Glutamatergic neuron (in vitro differentiated cells): ENCODE measurements at regions not wholly inside any gene's neighbourhood (a gene's known extent, or its start where the extent isn't known, plus 50 kb on each side); places are given as distances from the start of the nearest gene placed in this dataset.
A peak's percentile ranks its signal among the peaks of the same experiment; 100 is the strongest.

Experiments
- DNase-seq: peaks from one replicate; pipeline ENCODE4 v3.0.0; 2022
- H3K27ac Mint-ChIP-seq: one replicate; pipeline ENCODE4 v1.8.0; 2020; ENCODE audit warnings: mild to moderate bottlenecking, mixed read lengths, inconsistent platforms; ENCODE audit not compliant: unreplicated experiment
- H3K27me3 Mint-ChIP-seq: one replicate; pipeline ENCODE4 v1.8.0; 2020; ENCODE audit warnings: mild to moderate bottlenecking, moderate library complexity, mixed read lengths, inconsistent platforms; ENCODE audit not compliant: unreplicated experiment
- H3K36me3 Mint-ChIP-seq: one replicate; pipeline ENCODE4 v1.8.0; 2020; ENCODE audit warnings: mild to moderate bottlenecking, mixed read lengths, inconsistent platforms; ENCODE audit not compliant: unreplicated experiment
- H3K4me1 Mint-ChIP-seq: one replicate; pipeline ENCODE4 v1.8.0; 2020; ENCODE audit warnings: mild to moderate bottlenecking, low read depth, mixed read lengths, inconsistent platforms; ENCODE audit not compliant: unreplicated experiment
- H3K4me3 Mint-ChIP-seq: one replicate; pipeline ENCODE4 v1.8.0; 2020; ENCODE audit warnings: mild to moderate bottlenecking, mixed read lengths, inconsistent platforms; ENCODE audit not compliant: unreplicated experiment
- H3K9me3 Mint-ChIP-seq: one replicate; pipeline ENCODE4 v1.8.0; 2020; ENCODE audit warnings: mild to moderate bottlenecking, moderate library complexity, mixed read lengths, inconsistent platforms; ENCODE audit not compliant: unreplicated experiment
- TF ChIP-seq, protein P1 (sequence below): fragments of 200-600 bp; sonication (generic); IDR thresholded peaks from one replicate; pipeline ENCODE4 v1.5.0; 2021; ENCODE audit not compliant: partially characterized antibody, unreplicated experiment

DNA sequence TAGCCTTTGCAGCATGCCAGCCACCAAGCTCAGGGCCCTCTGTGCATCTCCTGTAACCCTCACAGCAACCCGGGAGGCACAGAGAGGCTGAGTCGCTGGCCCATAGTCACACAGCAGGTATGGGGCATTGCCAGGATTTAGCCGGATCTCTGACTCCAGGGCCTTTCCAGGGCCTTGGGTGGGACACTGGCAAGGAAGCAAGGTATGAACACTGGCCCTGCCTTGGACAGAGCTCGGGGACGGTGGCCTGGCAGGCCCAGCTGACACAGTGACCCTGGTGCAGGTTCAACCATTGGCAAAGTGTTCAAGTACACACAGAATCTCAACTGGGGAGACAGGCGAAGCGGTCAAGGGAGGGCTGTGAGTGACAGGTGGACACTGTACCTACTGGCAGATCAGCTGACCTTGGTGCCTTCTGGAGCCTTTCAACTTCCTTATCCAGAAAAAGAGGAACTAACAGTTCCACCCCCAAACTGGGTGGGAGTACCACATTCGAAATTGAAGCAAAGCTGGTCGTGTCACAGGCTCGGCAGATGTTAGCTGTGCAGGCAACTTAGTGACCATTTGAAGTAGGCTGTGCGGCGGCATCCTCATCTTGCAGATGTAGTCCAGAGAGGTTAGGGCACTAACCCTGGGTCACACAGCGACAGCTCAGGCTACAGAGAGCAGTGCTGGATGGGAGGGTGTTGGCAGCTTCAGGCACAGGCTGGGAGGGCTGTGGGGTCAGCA is 287.4 kb downstream of the SEC14L1 start:
- Mint-ChIP-seq H3K27ac (peak overlapping the region; percentile 48), H3K9me3 (peaks cover 10% of the 10 kb centered on the region), H3K4me3 (no peak overlapping the region), H3K4me1 (peaks cover 32% of the 10 kb centered on the region), H3K27me3 (peaks cover 7% of the 10 kb centered on the region), H3K36me3 (no peaks in the 10 kb centered on the region)
- TF ChIP-seq, protein P1, sequence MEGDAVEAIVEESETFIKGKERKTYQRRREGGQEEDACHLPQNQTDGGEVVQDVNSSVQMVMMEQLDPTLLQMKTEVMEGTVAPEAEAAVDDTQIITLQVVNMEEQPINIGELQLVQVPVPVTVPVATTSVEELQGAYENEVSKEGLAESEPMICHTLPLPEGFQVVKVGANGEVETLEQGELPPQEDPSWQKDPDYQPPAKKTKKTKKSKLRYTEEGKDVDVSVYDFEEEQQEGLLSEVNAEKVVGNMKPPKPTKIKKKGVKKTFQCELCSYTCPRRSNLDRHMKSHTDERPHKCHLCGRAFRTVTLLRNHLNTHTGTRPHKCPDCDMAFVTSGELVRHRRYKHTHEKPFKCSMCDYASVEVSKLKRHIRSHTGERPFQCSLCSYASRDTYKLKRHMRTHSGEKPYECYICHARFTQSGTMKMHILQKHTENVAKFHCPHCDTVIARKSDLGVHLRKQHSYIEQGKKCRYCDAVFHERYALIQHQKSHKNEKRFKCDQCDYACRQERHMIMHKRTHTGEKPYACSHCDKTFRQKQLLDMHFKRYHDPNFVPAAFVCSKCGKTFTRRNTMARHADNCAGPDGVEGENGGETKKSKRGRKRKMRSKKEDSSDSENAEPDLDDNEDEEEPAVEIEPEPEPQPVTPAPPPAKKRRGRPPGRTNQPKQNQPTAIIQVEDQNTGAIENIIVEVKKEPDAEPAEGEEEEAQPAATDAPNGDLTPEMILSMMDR, result no peak
- DNase-seq, result no peak

GRCh38 chr17:77428749-77429368 is 288.1 kb downstream of the SEC14L1 start:
- TF ChIP-seq, protein P1, result no peak
- H3K27me3 Mint-ChIP-seq, result peaks cover 6% of the 10 kb centered on the region
- H3K36me3 Mint-ChIP-seq, result no peaks in the 10 kb centered on the region
- peaks cover 10% of the 10 kb centered on the region for H3K9me3 Mint-ChIP-seq
- peaks cover 32% of the 10 kb centered on the region for H3K4me1 Mint-ChIP-seq
- no peak overlapping the region for H3K4me3 Mint-ChIP-seq
- H3K27ac Mint-ChIP-seq, result peak overlapping the region; percentile 65
- DNase-seq, result no peak

DNA sequence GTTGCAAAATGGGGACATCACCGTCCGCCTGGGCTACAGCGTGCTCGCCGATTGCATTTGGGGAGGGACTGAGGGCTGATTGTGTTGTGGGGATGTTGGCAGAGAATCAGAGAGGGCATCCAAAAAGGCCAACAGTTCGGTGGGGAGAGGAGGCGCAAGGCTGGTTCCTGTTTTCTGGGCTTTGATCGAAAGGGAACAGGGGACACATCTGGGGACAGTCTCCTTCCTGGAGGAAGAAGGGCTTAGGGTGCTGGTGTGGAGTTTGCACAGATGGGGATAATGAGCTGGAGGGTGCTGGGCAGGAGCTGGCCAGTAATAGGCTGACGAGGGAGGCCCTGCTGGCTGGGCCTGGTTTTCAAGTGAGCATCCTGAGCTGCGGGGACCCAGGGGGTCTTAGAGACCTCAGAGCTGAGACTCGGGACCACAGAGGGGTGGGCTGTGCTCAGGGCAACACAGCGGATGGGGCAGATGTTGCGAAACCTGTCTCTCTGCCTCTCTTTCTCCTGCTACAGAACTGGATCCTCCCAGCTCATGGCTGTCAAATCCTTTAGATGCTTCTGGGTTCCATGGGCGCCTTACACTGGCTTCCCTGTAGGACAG is 288.7 kb downstream of the SEC14L1 start:
- no peaks in the 10 kb centered on the region for H3K36me3 Mint-ChIP-seq
- peaks cover 33% of the 10 kb centered on the region for H3K4me1 Mint-ChIP-seq
- TF ChIP-seq, protein P1, result no peak
- DNase-seq, result no peak
- no peak overlapping the region for H3K4me3 Mint-ChIP-seq
- peaks cover 6% of the 10 kb centered on the region for H3K27me3 Mint-ChIP-seq
- H3K27ac Mint-ChIP-seq, result peak overlapping the region; percentile 65
- peaks cover 8% of the 10 kb centered on the region for H3K9me3 Mint-ChIP-seq

GRCh38 chr17:77429969-77430752 is 289.4 kb downstream of the SEC14L1 start:
- Mint-ChIP-seq H3K9me3 (peaks cover 8% of the 10 kb centered on the region), H3K4me1 (peaks cover 40% of the 10 kb centered on the region), H3K27ac (no peak overlapping the region), H3K27me3 (peaks cover 7% of the 10 kb centered on the region), H3K4me3 (no peak overlapping the region), H3K36me3 (no peaks in the 10 kb centered on the region)
- TF ChIP-seq, protein P1, result peak; percentile 75
- DNase-seq, result peak; percentile 93
